Endothelial cell of umbilical vein (primary cell): ENCODE measurements at regions not wholly inside any gene's neighbourhood (a gene's known extent, or its start where the extent isn't known, plus 50 kb on each side); places are given as distances from the start of the nearest gene placed in this dataset.

Source experiments
- BruUV-seq: library from RNA; stranded (reverse); fragments of 400-500 nt; replicated peaks from 2 replicates; lab custom pipeline; 2021; lab: Mats Ljungman, UMichigan
- CTCF ChIA-PET: fragments of 300-600, 350-600 bp; sonication (Branson Sonifier 250); formaldehyde crosslinking; loops from one replicate; lab custom pipeline; 2021; ENCODE audit warnings: antibody characterized with exemption, inconsistent platforms; lab: Charles Lee
- POLR2A ChIA-PET: fragments of 300-600, 350-600 bp; sonication (Branson Sonifier 250); formaldehyde crosslinking; loops from one replicate; lab custom pipeline; 2021; ENCODE audit warnings: antibody characterized with exemption, inconsistent platforms; lab: Charles Lee
- DNase-seq: peaks from one replicate; pipeline ENCODE4 v3.0.0-alpha.2; 2011; ENCODE audit warnings: low read depth, low spot score
- FAIRE-seq: peaks from 2 replicates; lab custom pipeline; 2011; peaks lifted over from hg19 to GRCh38; lab: Jason Lieb, UNC
- H2AFZ ChIP-seq: 2 replicates; pipeline ENCODE4 v1.6.0; 2012; ENCODE audit warnings: low read depth, low read length, control low read depth, inconsistent platforms
- H3K27ac ChIP-seq: 2 replicates; pipeline ENCODE4 v1.5.1; 2011; ENCODE audit warnings: low read depth, mild to moderate bottlenecking, control low read depth, low read length, moderate library complexity; ENCODE audit not compliant: insufficient read depth
- H3K27me3 ChIP-seq, 2 experiments: 2 replicates each; pipeline versions ENCODE4 v1.6.0 to v1.6.1; 2011; ENCODE audit warnings: low read length in 2 of 2, mixed read lengths in 1 of 2; ENCODE audit not compliant: control insufficient read depth in 2 of 2, insufficient read depth in 2 of 2
- H3K36me3 ChIP-seq, 2 experiments: 2 replicates in 1 of 2; 3 replicates in 1 of 2; pipeline ENCODE4 v1.5.1; 2011; ENCODE audit warnings: low read length in 2 of 2, mild to moderate bottlenecking in 1 of 2, moderate library complexity in 1 of 2; ENCODE audit not compliant: control insufficient read depth in 2 of 2, insufficient read depth in 2 of 2; ENCODE audit errors: extremely low read depth in 1 of 2
- H3K4me1 ChIP-seq: 3 replicates; pipeline ENCODE4 v1.5.1; 2011; ENCODE audit warnings: mild to moderate bottlenecking, low read length; ENCODE audit not compliant: control insufficient read depth, insufficient read depth; ENCODE audit errors: extremely low read depth
- H3K4me2 ChIP-seq: 2 replicates; pipeline ENCODE4 v1.6.1; 2011; ENCODE audit warnings: low read length, control low read depth, mixed read lengths; ENCODE audit not compliant: insufficient read depth
- H3K4me3 ChIP-seq, 3 experiments: fragments of 200-600 bp in 1 of 3; sonication (generic), shearing (Covaris generic) in 1 of 3; replicated peaks in 1 of 3; 2 replicates each; pipeline ENCODE4 v1.5.1; 2011 to 2016; ENCODE audit warnings: control low read depth in 3 of 3, low read length in 3 of 3, mild to moderate bottlenecking in 2 of 3, inconsistent platforms in 1 of 3, low read depth in 1 of 3, moderate library complexity in 1 of 3; ENCODE audit not compliant: insufficient read depth in 1 of 3
- H3K79me2 ChIP-seq: 2 replicates; pipeline ENCODE4 v1.6.0; 2012; ENCODE audit warnings: low read length, inconsistent platforms; ENCODE audit not compliant: control insufficient read depth, insufficient read depth
- H3K9ac ChIP-seq: replicated peaks from 2 replicates; pipeline ENCODE3; 2011; ENCODE audit warnings: low read length, control low read depth; ENCODE audit not compliant: insufficient read depth; ENCODE audit errors: extremely low read depth
- H3K9me1 ChIP-seq: replicated peaks from 3 replicates; pipeline ENCODE4 v1.6.0; 2011; ENCODE audit warnings: mild to moderate bottlenecking, low read length; ENCODE audit not compliant: control insufficient read depth, insufficient read depth; ENCODE audit errors: extremely low read depth
- H3K9me3 ChIP-seq: replicated peaks from 2 replicates; pipeline ENCODE4 v1.5.1; 2012; ENCODE audit warnings: low read length, inconsistent platforms; ENCODE audit not compliant: control insufficient read depth, insufficient read depth
- H4K20me1 ChIP-seq: replicated peaks from 2 replicates; pipeline ENCODE3; 2011; ENCODE audit warnings: mild to moderate bottlenecking, low read length; ENCODE audit not compliant: control insufficient read depth, insufficient read depth; ENCODE audit errors: extremely low read depth
- EZH2 ChIP-seq: IDR thresholded peaks from 2 replicates; pipeline ENCODE4 v1.6.1; 2012; ENCODE audit warnings: borderline replicate concordance, low read depth, mild to moderate bottlenecking, moderate library complexity, low read length, inconsistent platforms; ENCODE audit not compliant: severe bottlenecking
- FOS ChIP-seq: IDR thresholded peaks from 2 replicates; pipeline ENCODE4 v1.6.1; 2011; ENCODE audit warnings: mild to moderate bottlenecking, low read length, moderate library complexity, borderline replicate concordance; ENCODE audit not compliant: insufficient read depth
- GATA2 ChIP-seq: IDR thresholded peaks from 2 replicates; pipeline ENCODE4 v1.7.0; 2011; ENCODE audit warnings: low read depth, mild to moderate bottlenecking, moderate library complexity, mixed read lengths, low read length; ENCODE audit not compliant: insufficient read length, insufficient read depth
- JUN ChIP-seq: IDR thresholded peaks from 2 replicates; pipeline ENCODE4 v1.6.1; 2011; ENCODE audit warnings: borderline replicate concordance, low read depth; ENCODE audit not compliant: insufficient read length, insufficient read depth
- MYC ChIP-seq: IDR thresholded peaks from one replicate; pipeline ENCODE4 v1.6.1; 2011; ENCODE audit warnings: mild to moderate bottlenecking, low read depth, low read length
- POLR2A ChIP-seq: IDR thresholded peaks from 2 replicates; pipeline ENCODE4 v1.6.1; 2012; ENCODE audit warnings: low read depth, mild to moderate bottlenecking, control low read depth, low read length
- POLR2AphosphoS5 ChIP-seq: IDR thresholded peaks from 2 replicates; pipeline ENCODE4 v1.6.1; 2012; ENCODE audit warnings: low read depth, mild to moderate bottlenecking, control low read depth, low read length, moderate library complexity; ENCODE audit not compliant: insufficient read depth
- dilution Hi-C: fragments of 300-500 bp; cut with MboI; formaldehyde crosslinking; loops from one replicate; pipeline ENCODE4 v1.15.0; 2019; ENCODE audit warnings: low sequenced_read_pairs; ENCODE audit not compliant: extremely low pct_ligation_motif_present
- intact Hi-C: fragments of 100-400 bp; cut with micrococcal nuclease; formaldehyde crosslinking; loops from one replicate; pipeline ENCODE4 v1.10.0; 2022
- TF ChIP-seq, protein P1 (sequence below): IDR thresholded peaks from 2 replicates; pipeline ENCODE4 v1.6.1; 2011; ENCODE audit not compliant: insufficient read depth, insufficient read length
- TF ChIP-seq, protein P2 (sequence below), 2 donors: IDR thresholded peaks; 1 replicate in 1 of 2; 2 replicates in 1 of 2; pipeline ENCODE4 v1.5.1; 2011; ENCODE audit warnings: low read length in 2 of 2, mild to moderate bottlenecking in 2 of 2, moderate library complexity in 2 of 2, control low read depth in 1 of 2, inconsistent platforms in 1 of 2, low read depth in 1 of 2; ENCODE audit not compliant: insufficient read depth in 1 of 2; ENCODE audit errors: extremely low read depth in 1 of 2

DNA sequence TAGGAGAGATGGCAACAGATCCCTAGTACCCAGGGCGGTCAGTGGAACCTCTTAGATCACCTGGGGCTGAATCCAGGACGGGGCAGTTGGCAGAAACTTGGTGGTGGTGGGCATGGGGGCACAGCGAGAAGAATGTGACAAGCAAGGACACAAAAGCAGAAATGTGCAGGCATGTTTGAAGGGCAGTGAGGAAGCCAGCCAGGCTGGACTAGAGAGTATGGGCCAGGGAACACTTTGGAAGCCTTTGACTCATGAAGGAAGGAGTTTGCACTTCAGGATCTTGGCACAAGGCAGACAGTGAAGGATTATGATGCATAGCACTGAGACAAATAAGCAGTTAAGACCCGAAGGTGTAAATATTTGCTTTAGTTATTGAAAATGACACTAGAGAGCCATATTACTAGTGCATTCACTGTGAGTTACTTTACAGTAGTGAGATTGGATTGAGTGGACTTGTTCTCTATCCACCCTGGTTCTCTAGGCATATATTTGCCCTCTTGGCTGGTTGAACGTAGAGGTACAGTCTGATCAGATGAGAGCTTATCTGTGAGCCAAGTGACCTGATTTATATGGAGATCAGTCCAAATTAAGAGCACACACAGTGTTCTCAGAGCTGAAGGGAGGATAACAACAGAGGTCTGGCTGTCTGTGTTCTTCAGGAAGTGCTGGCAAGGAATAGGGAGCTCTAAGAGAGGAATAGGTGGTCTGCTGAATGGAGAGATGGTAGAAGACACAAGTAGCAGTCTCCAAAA, 210.4 kb downstream of the SNX19 start:
- DNase-seq (no peak), FAIRE-seq (no peak)
- Histone ChIP-seq H3K9me3 (no peaks in the 10 kb centered on the region), H3K4me2 (no peak overlapping the region), H3K27ac (no peak overlapping the region), H3K27me3 (peaks cover 2 to 3% of the 10 kb centered on the region in 2 experiments), H2AFZ (no peak overlapping the region), H4K20me1 (no peaks in the 10 kb centered on the region), H3K9me1 (no peaks in the 10 kb centered on the region), H3K9ac (no peak overlapping the region), H3K36me3 (no peaks in the 10 kb centered on the region), H3K79me2 (no peaks in the 10 kb centered on the region), H3K4me3 (no peak overlapping the region), H3K4me1 (no peaks in the 10 kb centered on the region)
- CTCF ChIA-PET = no interaction called here
- intact Hi-C loops (no loop called here), dilution Hi-C loops (no loop called here)
- POLR2A ChIA-PET = no interaction called here
- BruUV-seq = no TSS peak
- TF ChIP-seq POLR2AphosphoS5 (no peak), GATA2 (no peak)

DNA sequence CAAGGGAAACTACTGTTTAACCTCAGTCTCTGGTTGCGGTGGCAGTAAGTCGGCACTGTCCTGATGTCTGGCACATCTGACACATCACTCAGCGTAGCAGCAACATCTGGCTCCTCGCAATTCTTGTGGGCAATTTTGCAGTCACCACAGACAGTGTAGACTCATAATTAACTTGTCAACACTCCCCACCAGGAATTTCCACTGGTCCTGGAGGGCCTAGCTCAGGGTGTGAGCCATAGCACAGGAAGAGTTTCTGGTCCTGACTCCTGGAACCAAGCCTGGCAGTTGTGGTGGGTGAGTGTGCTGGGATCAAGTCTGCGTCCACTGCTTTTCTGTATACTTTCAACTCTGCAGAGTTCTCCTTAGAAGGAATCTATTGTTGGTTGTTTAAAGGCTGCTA, 209.7 kb downstream of the SNX19 start:
- DNase-seq = no peak
- POLR2A ChIA-PET = no interaction called here
- H3K27ac ChIP-seq = no peak overlapping the region

More for the DNA sequence above, 209.7 kb downstream of the SNX19 start:
- Histone ChIP-seq H3K9me3 (no peaks in the 10 kb centered on the region), H4K20me1 (no peaks in the 10 kb centered on the region), H3K36me3 (no peaks in the 10 kb centered on the region), H3K9me1 (no peaks in the 10 kb centered on the region), H3K9ac (no peak overlapping the region), H3K4me2 (no peak overlapping the region), H3K4me1 (no peaks in the 10 kb centered on the region), H3K79me2 (no peaks in the 10 kb centered on the region), H3K4me3 (no peak overlapping the region), H2AFZ (no peak overlapping the region), H3K27me3 (peaks cover 2 to 5% of the 10 kb centered on the region in 2 experiments)
- CTCF ChIA-PET = no interaction called here
- no peak for FAIRE-seq
- BruUV-seq = no TSS peak
- intact Hi-C loops = no loop called here
- dilution Hi-C loops = no loop called here
- TF ChIP-seq EZH2 (no peak), POLR2A (no peak), MYC (no peak), JUN (no peak), FOS (no peak), GATA2 (no peak), POLR2AphosphoS5 (no peak)
- TF ChIP-seq, protein P1, sequence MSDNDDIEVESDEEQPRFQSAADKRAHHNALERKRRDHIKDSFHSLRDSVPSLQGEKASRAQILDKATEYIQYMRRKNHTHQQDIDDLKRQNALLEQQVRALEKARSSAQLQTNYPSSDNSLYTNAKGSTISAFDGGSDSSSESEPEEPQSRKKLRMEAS = no peak
- TF ChIP-seq, protein P2, sequence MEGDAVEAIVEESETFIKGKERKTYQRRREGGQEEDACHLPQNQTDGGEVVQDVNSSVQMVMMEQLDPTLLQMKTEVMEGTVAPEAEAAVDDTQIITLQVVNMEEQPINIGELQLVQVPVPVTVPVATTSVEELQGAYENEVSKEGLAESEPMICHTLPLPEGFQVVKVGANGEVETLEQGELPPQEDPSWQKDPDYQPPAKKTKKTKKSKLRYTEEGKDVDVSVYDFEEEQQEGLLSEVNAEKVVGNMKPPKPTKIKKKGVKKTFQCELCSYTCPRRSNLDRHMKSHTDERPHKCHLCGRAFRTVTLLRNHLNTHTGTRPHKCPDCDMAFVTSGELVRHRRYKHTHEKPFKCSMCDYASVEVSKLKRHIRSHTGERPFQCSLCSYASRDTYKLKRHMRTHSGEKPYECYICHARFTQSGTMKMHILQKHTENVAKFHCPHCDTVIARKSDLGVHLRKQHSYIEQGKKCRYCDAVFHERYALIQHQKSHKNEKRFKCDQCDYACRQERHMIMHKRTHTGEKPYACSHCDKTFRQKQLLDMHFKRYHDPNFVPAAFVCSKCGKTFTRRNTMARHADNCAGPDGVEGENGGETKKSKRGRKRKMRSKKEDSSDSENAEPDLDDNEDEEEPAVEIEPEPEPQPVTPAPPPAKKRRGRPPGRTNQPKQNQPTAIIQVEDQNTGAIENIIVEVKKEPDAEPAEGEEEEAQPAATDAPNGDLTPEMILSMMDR (IDR thresholded peaks at IDR 0.05; ENCODE audit: extremely low read depth in 1 of 2, insufficient read depth in 1 of 2, low read depth in 1 of 2, low read length in 2 of 2) = no peak
